GM19043 (cell line): ENCODE measurements at regions not wholly inside any gene's neighbourhood (a gene's known extent, or its start where the extent isn't known, plus 50 kb on each side); places are given as distances from the start of the nearest gene placed in this dataset.
"Not testable (repeated sequence)": the region's sequence is repeated elsewhere in the genome, so short reads cannot be mapped to it uniquely, and the experiment has no call there.

Experiments used
- ATAC-seq: cut with Tn5 transposase; IDR thresholded peaks from one replicate; pipeline ENCODE4 v1.9.1; 2021; ENCODE audit warnings: low read depth; ENCODE audit not compliant: unreplicated experiment

GRCh38 chr15:31217067-31217466, 109.6 kb upstream of the KLF13 start:
- ATAC-seq = no peak

GRCh38 chr15:31217566-31218270, 108.9 kb upstream of the KLF13 start:
- ATAC-seq = no peak

- ATAC-seq = no peak
These were observed 107.4 kb upstream of the KLF13 start for GRCh38 chr15:31219221-31219620.

GRCh38 chr15:31221936-31222515, 104.6 kb upstream of the KLF13 start:
- no peak for ATAC-seq

- ATAC-seq = no peak
These were observed 103.8 kb upstream of the KLF13 start for GRCh38 chr15:31222773-31223341.

- ATAC-seq = no peak
These were observed 102.9 kb upstream of the KLF13 start for GRCh38 chr15:31223478-31224350.

- ATAC-seq = not testable (repeated sequence)
These were observed 102.0 kb upstream of the KLF13 start for GRCh38 chr15:31224661-31225060.

GRCh38 chr15:31225356-31225955, 101.2 kb upstream of the KLF13 start:
- ATAC-seq = no peak

GRCh38 chr15:31226021-31226420, 100.6 kb upstream of the KLF13 start:
- ATAC-seq = no peak

- no peak for ATAC-seq
These were observed 99.4 kb upstream of the KLF13 start for GRCh38 chr15:31227235-31227634.

GRCh38 chr15:31228011-31228484, 98.6 kb upstream of the KLF13 start:
- no peak for ATAC-seq

- peak; percentile 70 for ATAC-seq
These were observed 97.4 kb upstream of the KLF13 start for GRCh38 chr15:31228980-31229826.

GRCh38 chr15:31230630-31231485, 95.8 kb upstream of the KLF13 start:
- peak; percentile 75 for ATAC-seq

GRCh38 chr15:31234815-31235214, 91.8 kb upstream of the KLF13 start:
- ATAC-seq = no peak

GRCh38 chr15:31235311-31236183, 91.1 kb upstream of the KLF13 start:
- no peak for ATAC-seq

GRCh38 chr15:31236184-31237042, 90.2 kb upstream of the KLF13 start:
- no peak for ATAC-seq

GRCh38 chr15:31237043-31237324, 89.7 kb upstream of the KLF13 start:
- no peak for ATAC-seq
